ENCODE measurements at regions not wholly inside any gene's neighbourhood (a gene's known extent, or its start where the extent isn't known, plus 50 kb on each side); places are given as distances from the start of the nearest gene placed in this dataset.

DNA sequence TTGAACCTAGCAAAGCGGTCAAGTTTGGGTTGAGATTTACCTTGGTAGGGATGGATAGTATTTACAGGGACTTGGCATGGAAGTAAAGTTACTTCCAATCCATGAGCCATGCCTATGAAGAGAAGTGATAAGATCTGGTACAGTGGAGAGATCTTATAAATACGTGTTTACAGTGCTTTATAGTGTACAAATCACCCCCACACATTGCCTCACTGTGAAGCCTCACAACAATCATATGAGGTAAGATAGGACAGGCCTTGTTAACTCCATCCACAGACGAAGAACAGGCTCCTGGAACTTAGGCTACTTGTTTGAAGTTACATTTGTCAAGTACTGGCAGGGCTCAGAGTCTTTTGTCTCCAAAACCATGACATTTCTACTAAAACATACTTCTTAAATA, 159.8 kb downstream of the PLPPR4 start:
- Histone ChIP-seq H3K4ac (replicated peaks; ENCODE audit: insufficient read length, low read depth, low read length) (no peak overlapping the region), H3K36me3 (ENCODE audit: control insufficient read depth in 2 of 4, insufficient read depth in 4 of 4, low read length in 3 of 4) (no peaks in the 10 kb centered on the region), H2AK5ac (ENCODE audit: low read depth, low read length) (no peak overlapping the region), H3K4me1 (replicated peaks in 1 of 4; ENCODE audit: control insufficient read depth in 3 of 4, insufficient read depth in 4 of 4, low read length in 3 of 4) (no peaks in the 10 kb centered on the region), H4K5ac (ENCODE audit: insufficient read length, low read depth, low read length) (no peak overlapping the region), H3K9me3 (ENCODE audit: insufficient read depth in 2 of 2, low read depth in 1 of 2, low read length in 1 of 2) (no peaks in the 10 kb centered on the region), H2BK20ac (ENCODE audit: low read length) (no peak overlapping the region), H3K56ac (replicated peaks; ENCODE audit: insufficient read length, low read depth, low read length) (no peak overlapping the region), H3K23ac (ENCODE audit: insufficient read length) (no peak overlapping the region), H3K18ac (ENCODE audit: extremely low read depth, low read length) (no peak overlapping the region), H3K27me3 (replicated peaks in 1 of 4; ENCODE audit: control insufficient read depth in 3 of 4, extremely low read depth in 1 of 4, insufficient read depth in 3 of 4, low read length in 3 of 4) (no peaks in the 10 kb centered on the region), H3K4me3 (ENCODE audit: extremely low read depth in 1 of 4, insufficient read depth in 2 of 4, low read depth in 3 of 4, low read length in 4 of 4) (no peak overlapping the region), H2BK12ac (ENCODE audit: low read depth, low read length) (no peak overlapping the region), H2BK120ac (replicated peaks; ENCODE audit: low read depth, low read length) (no peak overlapping the region), H3K79me1 (ENCODE audit: low read depth, low read length) (no peaks in the 10 kb centered on the region), H3K14ac (ENCODE audit: insufficient read length) (no peak overlapping the region), H3K79me2 (ENCODE audit: control insufficient read depth in 1 of 2, insufficient read depth in 2 of 2, low read length in 2 of 2) (no peaks in the 10 kb centered on the region), H3K4me2 (ENCODE audit: insufficient read depth in 1 of 2, low read depth in 2 of 2, low read length in 2 of 2) (no peak overlapping the region), H4K91ac (replicated peaks; ENCODE audit: insufficient read length, low read length) (no peak overlapping the region), H4K8ac (ENCODE audit: extremely low read depth, insufficient read depth, low read length) (no peak overlapping the region), H2BK5ac (ENCODE audit: low read depth, low read length) (no peak overlapping the region), H2BK15ac (ENCODE audit: low read length) (no peak overlapping the region), H3K9ac (replicated peaks in 1 of 4; ENCODE audit: extremely low read depth in 1 of 4, low read depth in 3 of 4, low read length in 3 of 4) (no peak overlapping the region), H2AFZ (ENCODE audit: low read length) (no peak overlapping the region), H4K20me1 (replicated peaks in 1 of 2; ENCODE audit: control insufficient read depth in 1 of 2, insufficient read depth in 2 of 2, low read length in 2 of 2) (no peaks in the 10 kb centered on the region), H3K27ac (ENCODE audit: low read depth, low read length) (no peak overlapping the region), H3K23me2 (ENCODE audit: low read depth, low read length) (no peaks in the 10 kb centered on the region)
- WGBS, 2 experiments (ENCODE audit: extremely low coverage in 1 of 2, insufficient coverage in 1 of 2, insufficient read length in 1 of 2, insufficient replicate concordance in 2 of 2, low coverage in 1 of 2, low lambda C conversion rate in 2 of 2, missing lambda C conversion rate in 1 of 2), result 90% methylated on average over 3 of the region's 3 CpGs; no CpG with 5 or more reads in 1 of the 2 experiments
- FAIRE-seq (no peak), DNase-seq (ENCODE audit: low read depth in 1 of 2, low spot score in 2 of 2) (no peak)
- ChIA-PET POLR2A (ENCODE audit: partially characterized antibody) (no interaction called here), CTCF (ENCODE audit: partially characterized antibody) (interaction anchor here (1.0 kb wide), 1 partner anchor 31 kb away, joined by 3 read pairs; no protein-coding TSS in a partner anchor)
- TF ChIP-seq EGR1 (IDR thresholded peaks at IDR 0.05; ENCODE audit: borderline replicate concordance, low read depth, low read length), result no peak
- TF ChIP-seq EZH2 (IDR thresholded peaks at IDR 0.05; ENCODE audit: low read depth, low read length, severe bottlenecking), result no peak
- no peak for TF ChIP-seq SP1 (IDR thresholded peaks at IDR 0.05; ENCODE audit: low read depth, low read length)
